SK-N-SH (cell line): ENCODE measurements at regions not wholly inside any gene's neighbourhood (a gene's known extent, or its start where the extent isn't known, plus 50 kb on each side); places are given as distances from the start of the nearest gene placed in this dataset.

ENCODE experiments used
- CTCF ChIA-PET: fragments of 300-600, 350-600 bp; formaldehyde crosslinking; extraction: SDS; loops from one replicate; lab custom pipeline; 2021; lab: Yijun Ruan, JAX
- POLR2A ChIA-PET: fragments of 350-600 bp; sonication (Branson Sonifier 250); formaldehyde crosslinking; extraction: SDS; loops from one replicate; lab custom pipeline; 2020; ENCODE audit warnings: antibody characterized with exemption, inconsistent platforms; lab: Yijun Ruan, JAX
- DNase-seq: peaks from one replicate; pipeline ENCODE4 v3.0.0; 2012
- H2AFZ ChIP-seq: fragments of 200-600 bp; sonication (generic); 2 replicates; pipeline ENCODE4 v1.8.1; 2016; ENCODE audit warnings: antibody characterized with exemption, mild to moderate bottlenecking, low read depth
- H3F3A ChIP-seq: fragments of 200-600 bp; sonication (generic); replicated peaks from 2 replicates; pipeline ENCODE3; 2016; ENCODE audit warnings: antibody characterized with exemption, mild to moderate bottlenecking; ENCODE audit not compliant: insufficient read depth
- H3K27ac ChIP-seq, 2 experiments: fragments of 200-500 bp in 1 of 2; fragments of 200-600 bp in 1 of 2; sonication (Bioruptor generic) in 1 of 2; sonication (generic), shearing (Covaris generic) in 1 of 2; 2 replicates each; pipeline versions ENCODE4 v1.5.1 to v1.6.1; 2014 to 2016; ENCODE audit warnings: low read depth in 2 of 2, inconsistent platforms in 1 of 2, low read length in 1 of 2, mild to moderate bottlenecking in 1 of 2, mixed read lengths in 1 of 2
- H3K27me3 ChIP-seq: fragments of 200-600 bp; sonication (generic), shearing (Covaris generic); 2 replicates; pipeline ENCODE4 v1.6.1; 2016; ENCODE audit warnings: mixed run types; ENCODE audit not compliant: insufficient read depth
- H3K36me3 ChIP-seq, 2 experiments: fragments of 200-500 bp in 1 of 2; fragments of 200-600 bp in 1 of 2; sonication (Bioruptor generic) in 1 of 2; sonication (generic) in 1 of 2; replicated peaks in 1 of 2; 2 replicates each; pipeline versions ENCODE3 to v1.5.1; 2014 to 2016; ENCODE audit warnings: low read length in 1 of 2, mild to moderate bottlenecking in 1 of 2; ENCODE audit not compliant: insufficient read depth in 2 of 2, control insufficient read depth in 1 of 2
- H3K4me1 ChIP-seq, 2 experiments: fragments of 200-500 bp in 1 of 2; fragments of 200-600 bp in 1 of 2; sonication (Bioruptor generic) in 1 of 2; sonication (generic), shearing (Covaris generic) in 1 of 2; 2 replicates each; pipeline versions ENCODE4 v1.5.1 to v1.6.1; 2014 to 2016; ENCODE audit warnings: low read depth in 1 of 2, low read length in 1 of 2, mixed run types in 1 of 2; ENCODE audit not compliant: insufficient read depth in 2 of 2, control insufficient read depth in 1 of 2
- H3K4me2 ChIP-seq: fragments of 200-600 bp; sonication (generic), shearing (Covaris generic); 2 replicates; pipeline ENCODE4 v1.6.1; 2017; ENCODE audit warnings: mixed run types
- H3K4me3 ChIP-seq, 2 experiments: fragments of 200-500 bp in 1 of 2; fragments of 200-600 bp in 1 of 2; sonication (Bioruptor generic) in 1 of 2; sonication (generic), shearing (Covaris generic) in 1 of 2; 2 replicates each; pipeline versions ENCODE4 v1.5.1 to v1.8.1; 2014 to 2016; ENCODE audit warnings: low read depth in 2 of 2, inconsistent platforms in 1 of 2, low read length in 1 of 2, mild to moderate bottlenecking in 1 of 2, mixed read lengths in 1 of 2, moderate library complexity in 1 of 2
- H3K79me2 ChIP-seq: fragments of 200-600 bp; sonication (generic); 2 replicates; pipeline ENCODE4 v1.8.1; 2017; ENCODE audit warnings: mild to moderate bottlenecking; ENCODE audit not compliant: insufficient read depth
- H3K9ac ChIP-seq: fragments of 200-600 bp; sonication (generic); 2 replicates; pipeline ENCODE4 v1.6.1; 2017; ENCODE audit warnings: mixed run types
- H3K9me2 ChIP-seq: fragments of 200-600 bp; sonication (generic); 2 replicates; pipeline ENCODE4 v1.6.1; 2017; ENCODE audit warnings: mixed run types
- H3K9me3 ChIP-seq: fragments of 200-600 bp; sonication (generic); 2 replicates; pipeline ENCODE4 v1.6.1; 2017; ENCODE audit warnings: mixed run types, mild to moderate bottlenecking, moderate library complexity
- H4K20me1 ChIP-seq: fragments of 200-600 bp; sonication (generic); 2 replicates; pipeline ENCODE4 v1.6.1; 2017; ENCODE audit warnings: mild to moderate bottlenecking, mixed run types; ENCODE audit not compliant: insufficient read depth
- ELF1 ChIP-seq: IDR thresholded peaks from 2 replicates; pipeline ENCODE4 v1.4.0; 2012
- EP300 ChIP-seq, 2 experiments: IDR thresholded peaks; 2 replicates each; pipeline versions ENCODE4 v1.4.0 to v1.6.1; 2012; ENCODE audit warnings: borderline replicate concordance in 1 of 2, low read depth in 1 of 2, low read length in 1 of 2
- EZH2phosphoT487 ChIP-seq: fragments of 200-600 bp; sonication (generic); IDR thresholded peaks from 2 replicates; pipeline ENCODE4 v1.6.1; 2017; ENCODE audit warnings: low read depth, mixed run types, mild to moderate bottlenecking, antibody characterized with exemption, moderate library complexity, borderline replicate concordance
- FOXJ3 ChIP-seq: sonication (generic); formaldehyde crosslinking; IDR thresholded peaks from 2 replicates; pipeline ENCODE4 v1.5.1; 2020; ENCODE audit warnings: mild to moderate bottlenecking, missing genetic modification reagents
- FOXM1 ChIP-seq: IDR thresholded peaks from 2 replicates; pipeline ENCODE4 v1.4.0; 2012; ENCODE audit warnings: low read depth, mild to moderate bottlenecking
- MEF2A ChIP-seq: IDR thresholded peaks from 2 replicates; pipeline ENCODE4 v1.4.0; 2012; ENCODE audit warnings: low read depth, borderline replicate concordance
- MXI1 ChIP-seq: IDR thresholded peaks from 2 replicates; pipeline ENCODE4 v1.6.1; 2012; ENCODE audit warnings: mild to moderate bottlenecking, low read depth, low read length, improper control_type of control experiment
- NFIC ChIP-seq: IDR thresholded peaks from 2 replicates; pipeline ENCODE4 v1.4.0; 2012; ENCODE audit warnings: borderline replicate concordance
- NRF1 ChIP-seq: IDR thresholded peaks from 2 replicates; pipeline ENCODE4 v1.6.1; 2012; ENCODE audit warnings: low read depth, mild to moderate bottlenecking, low read length
- RAD21 ChIP-seq: IDR thresholded peaks from 2 replicates; pipeline ENCODE4 v1.6.1; 2012; ENCODE audit warnings: mild to moderate bottlenecking, low read length
- RCOR1 ChIP-seq: fragments of 150-350 bp; IDR thresholded peaks from 2 replicates; pipeline ENCODE4 v1.6.1; 2017; ENCODE audit warnings: antibody characterized with exemption, low read length
- RFX5 ChIP-seq: IDR thresholded peaks from 2 replicates; pipeline ENCODE4 v1.6.1; 2012; ENCODE audit warnings: mild to moderate bottlenecking, improper control_type of control experiment, low read length
- RXRA ChIP-seq: IDR thresholded peaks from 2 replicates; pipeline ENCODE4 v1.4.0; 2012; ENCODE audit warnings: low read depth, mild to moderate bottlenecking, borderline replicate concordance
- SIN3A ChIP-seq: IDR thresholded peaks from 2 replicates; pipeline ENCODE4 v1.6.1; 2012; ENCODE audit warnings: low read depth, mild to moderate bottlenecking, low read length, moderate library complexity, borderline replicate concordance
- SMC3 ChIP-seq: IDR thresholded peaks from 2 replicates; pipeline ENCODE4 v1.6.1; 2012; ENCODE audit warnings: low read depth, low read length, improper control_type of control experiment
- TAF1 ChIP-seq: IDR thresholded peaks from 2 replicates; pipeline ENCODE4 v1.6.1; 2012; ENCODE audit warnings: low read depth, mild to moderate bottlenecking, low read length, moderate library complexity, borderline replicate concordance
- TCF12 ChIP-seq: IDR thresholded peaks from 2 replicates; pipeline ENCODE4 v1.4.0; 2012
- WGBS: methylation state at CpG from one replicate; pipeline ENCODE4 v1.1.6; 2017; ENCODE audit warnings: low lambda C conversion rate; 5-methylcytosine and 5-hydroxymethylcytosine counted together
- TF ChIP-seq, protein P1 (sequence below): IDR thresholded peaks from 2 replicates; pipeline ENCODE4; 2012
- TF ChIP-seq, protein P2 (sequence below): fragments of 200-600 bp; sonication (generic); IDR thresholded peaks from 2 replicates; pipeline ENCODE4 v1.6.1; 2017; ENCODE audit warnings: antibody characterized with exemption, mild to moderate bottlenecking, moderate library complexity
- TF ChIP-seq, protein P3 (sequence below): fragments of 150-350 bp; IDR thresholded peaks from 2 replicates; pipeline ENCODE4 v1.6.1; 2017; ENCODE audit warnings: antibody characterized with exemption, low read length, low read depth, borderline replicate concordance

DNA sequence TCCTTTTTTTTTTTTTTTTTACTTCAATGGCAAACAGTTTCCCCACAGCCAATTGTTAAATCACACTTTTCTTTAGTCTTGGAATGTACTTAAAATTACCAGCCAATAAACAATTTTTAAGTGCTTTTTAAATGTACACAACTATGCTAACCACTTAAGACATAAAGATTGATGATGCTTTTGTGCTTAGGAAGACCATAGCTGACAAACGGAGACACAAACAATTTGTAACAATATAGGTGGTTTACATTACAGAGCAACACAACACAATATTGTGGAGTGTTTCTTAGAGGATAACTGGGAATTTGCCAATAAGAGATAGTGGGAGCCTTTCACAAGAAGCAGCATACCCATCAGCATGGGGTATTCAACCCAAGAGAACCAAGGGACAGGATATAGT, 798.5 kb upstream of the IGFBP3 start:
- Histone ChIP-seq H3K36me3 (no peaks in the 10 kb centered on the region), H3K79me2 (no peaks in the 10 kb centered on the region), H3K4me2 (no peak overlapping the region), H3K9ac (no peak overlapping the region), H3K27ac (no peak overlapping the region)
- 94% methylated on average over 1 of the region's 1 CpG for WGBS
- POLR2A ChIA-PET, result no interaction called here
- TF ChIP-seq FOXJ3 (no peak), RFX5 (no peak), MEF2A (no peak), SIN3A (no peak), EZH2phosphoT487 (no peak), NRF1 (no peak), FOXM1 (no peak), NFIC (no peak), RXRA (no peak), RCOR1 (no peak), EP300 (IDR thresholded peaks at IDR 0.05; ENCODE audit: borderline replicate concordance in 1 of 2, low read depth in 1 of 2, low read length in 1 of 2) (no peak), RAD21 (no peak), TAF1 (no peak), TCF12 (no peak), ELF1 (no peak), SMC3 (no peak), MXI1 (no peak)
- TF ChIP-seq, protein P1, sequence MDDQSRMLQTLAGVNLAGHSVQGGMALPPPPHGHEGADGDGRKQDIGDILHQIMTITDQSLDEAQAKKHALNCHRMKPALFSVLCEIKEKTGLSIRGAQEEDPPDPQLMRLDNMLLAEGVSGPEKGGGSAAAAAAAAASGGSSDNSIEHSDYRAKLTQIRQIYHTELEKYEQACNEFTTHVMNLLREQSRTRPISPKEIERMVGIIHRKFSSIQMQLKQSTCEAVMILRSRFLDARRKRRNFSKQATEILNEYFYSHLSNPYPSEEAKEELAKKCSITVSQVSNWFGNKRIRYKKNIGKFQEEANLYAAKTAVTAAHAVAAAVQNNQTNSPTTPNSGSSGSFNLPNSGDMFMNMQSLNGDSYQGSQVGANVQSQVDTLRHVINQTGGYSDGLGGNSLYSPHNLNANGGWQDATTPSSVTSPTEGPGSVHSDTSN, result no peak
- TF ChIP-seq, protein P2, sequence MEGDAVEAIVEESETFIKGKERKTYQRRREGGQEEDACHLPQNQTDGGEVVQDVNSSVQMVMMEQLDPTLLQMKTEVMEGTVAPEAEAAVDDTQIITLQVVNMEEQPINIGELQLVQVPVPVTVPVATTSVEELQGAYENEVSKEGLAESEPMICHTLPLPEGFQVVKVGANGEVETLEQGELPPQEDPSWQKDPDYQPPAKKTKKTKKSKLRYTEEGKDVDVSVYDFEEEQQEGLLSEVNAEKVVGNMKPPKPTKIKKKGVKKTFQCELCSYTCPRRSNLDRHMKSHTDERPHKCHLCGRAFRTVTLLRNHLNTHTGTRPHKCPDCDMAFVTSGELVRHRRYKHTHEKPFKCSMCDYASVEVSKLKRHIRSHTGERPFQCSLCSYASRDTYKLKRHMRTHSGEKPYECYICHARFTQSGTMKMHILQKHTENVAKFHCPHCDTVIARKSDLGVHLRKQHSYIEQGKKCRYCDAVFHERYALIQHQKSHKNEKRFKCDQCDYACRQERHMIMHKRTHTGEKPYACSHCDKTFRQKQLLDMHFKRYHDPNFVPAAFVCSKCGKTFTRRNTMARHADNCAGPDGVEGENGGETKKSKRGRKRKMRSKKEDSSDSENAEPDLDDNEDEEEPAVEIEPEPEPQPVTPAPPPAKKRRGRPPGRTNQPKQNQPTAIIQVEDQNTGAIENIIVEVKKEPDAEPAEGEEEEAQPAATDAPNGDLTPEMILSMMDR, result no peak
- TF ChIP-seq, protein P3, sequence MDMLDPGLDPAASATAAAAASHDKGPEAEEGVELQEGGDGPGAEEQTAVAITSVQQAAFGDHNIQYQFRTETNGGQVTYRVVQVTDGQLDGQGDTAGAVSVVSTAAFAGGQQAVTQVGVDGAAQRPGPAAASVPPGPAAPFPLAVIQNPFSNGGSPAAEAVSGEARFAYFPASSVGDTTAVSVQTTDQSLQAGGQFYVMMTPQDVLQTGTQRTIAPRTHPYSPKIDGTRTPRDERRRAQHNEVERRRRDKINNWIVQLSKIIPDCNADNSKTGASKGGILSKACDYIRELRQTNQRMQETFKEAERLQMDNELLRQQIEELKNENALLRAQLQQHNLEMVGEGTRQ, result no peak
- TF ChIP-seq, all 33 proteins: peak for 0
- no peaks in the 10 kb centered on the region for H3F3A ChIP-seq
- no peak overlapping the region for H3K4me3 ChIP-seq
- no peaks in the 10 kb centered on the region for H3K27me3 ChIP-seq
- no peaks in the 10 kb centered on the region; a peak in 1 of 4 replicates for H3K4me1 ChIP-seq
- no peaks in the 10 kb centered on the region for H3K9me2 ChIP-seq
- H4K20me1 ChIP-seq, result no peaks in the 10 kb centered on the region
- H2AFZ ChIP-seq, result no peak overlapping the region
- no peaks in the 10 kb centered on the region for H3K9me3 ChIP-seq
- CTCF ChIA-PET, result interaction anchor here (1.4 to 1.5 kb wide), 2 partner anchors 14 to 23 kb away, joined by 3 read pairs; no protein-coding TSS in a partner anchor
- no peak for DNase-seq
